GM23248 (cell line): ENCODE measurements at regions not wholly inside any gene's neighbourhood (a gene's known extent, or its start where the extent isn't known, plus 50 kb on each side); places are given as distances from the start of the nearest gene placed in this dataset.
"Not testable (repeated sequence)": the region's sequence is repeated elsewhere in the genome, so short reads cannot be mapped to it uniquely, and the experiment has no call there.

Experiments
- DNase-seq: peaks from one replicate; pipeline ENCODE4 v3.0.0-alpha.2; 2015
- H2AFZ ChIP-seq: fragments of 200-600 bp; sonication (generic); 2 replicates; pipeline ENCODE4 v1.6.1; 2016; ENCODE audit warnings: antibody characterized with exemption
- H3F3A ChIP-seq: fragments of 200-600 bp; sonication (generic); 2 replicates; pipeline ENCODE4 v1.6.1; 2016; ENCODE audit warnings: mild to moderate bottlenecking, antibody characterized with exemption, mixed run types; ENCODE audit not compliant: insufficient read depth
- H3K27ac ChIP-seq: fragments of 200-600 bp; sonication (generic); 2 replicates; pipeline ENCODE4 v1.5.1; 2016; ENCODE audit warnings: mild to moderate bottlenecking
- H3K27me3 ChIP-seq: fragments of 200-600 bp; sonication (generic); replicated peaks from 2 replicates; pipeline ENCODE4 v1.6.1; 2016; ENCODE audit warnings: mild to moderate bottlenecking; ENCODE audit not compliant: insufficient read depth
- H3K36me3 ChIP-seq: fragments of 200-600 bp; sonication (generic); 2 replicates; pipeline ENCODE4 v1.6.1; 2016; ENCODE audit warnings: low read depth, mild to moderate bottlenecking
- H3K4me1 ChIP-seq: fragments of 200-600 bp; sonication (generic); 2 replicates; pipeline ENCODE4 v1.6.1; 2016; ENCODE audit warnings: mild to moderate bottlenecking; ENCODE audit not compliant: insufficient read depth
- H3K4me2 ChIP-seq: fragments of 200-600 bp; sonication (generic); one replicate; pipeline ENCODE4 v1.6.1; 2016; ENCODE audit warnings: mild to moderate bottlenecking; ENCODE audit not compliant: unreplicated experiment
- H3K4me3 ChIP-seq: fragments of 200-600 bp; sonication (generic); 2 replicates; pipeline ENCODE4 v1.5.1; 2016; ENCODE audit warnings: mild to moderate bottlenecking
- H3K79me2 ChIP-seq: fragments of 200-600 bp; sonication (generic); 2 replicates; pipeline ENCODE4 v1.6.1; 2016; ENCODE audit warnings: mild to moderate bottlenecking; ENCODE audit not compliant: insufficient read depth
- H3K9ac ChIP-seq: fragments of 200-600 bp; sonication (generic); 2 replicates; pipeline ENCODE4 v1.6.1; 2016; ENCODE audit warnings: mild to moderate bottlenecking
- H3K9me2 ChIP-seq: fragments of 200-600 bp; sonication (generic); 2 replicates; pipeline ENCODE4 v1.6.1; 2016; ENCODE audit warnings: mixed run types, mild to moderate bottlenecking, moderate library complexity; ENCODE audit not compliant: insufficient read depth
- H3K9me3 ChIP-seq: fragments of 200-600 bp; sonication (generic); one replicate; pipeline ENCODE4 v1.6.1; 2017; ENCODE audit warnings: low read depth
- H4K20me1 ChIP-seq: fragments of 200-600 bp; sonication (generic); 2 replicates; pipeline ENCODE4 v1.6.0; 2016; ENCODE audit not compliant: insufficient read depth
- EZH2 ChIP-seq: fragments of 200-600 bp; sonication (generic); IDR thresholded peaks from 2 replicates; pipeline ENCODE4 v1.6.1; 2018; ENCODE audit warnings: antibody characterized with exemption, mild to moderate bottlenecking; ENCODE audit not compliant: insufficient read depth, poor library complexity, severe bottlenecking
- EZH2phosphoT487 ChIP-seq: fragments of 200-600 bp; sonication (generic); IDR thresholded peaks from 2 replicates; pipeline ENCODE4 v1.6.1; 2018; ENCODE audit warnings: antibody characterized with exemption, moderate library complexity, mild to moderate bottlenecking, low read depth; ENCODE audit not compliant: insufficient read depth
- WGBS, 2 experiments: methylation state at CpG; one replicate each; pipeline ENCODE4 v1.1.6; 2015 to 2017; ENCODE audit warnings: low lambda C conversion rate in 2 of 2, low coverage in 1 of 2; ENCODE audit errors: missing lambda C conversion rate in 2 of 2; 5-methylcytosine and 5-hydroxymethylcytosine counted together
- in situ Hi-C: fragments of 300-500 bp; cut with MboI; formaldehyde crosslinking; loops from 2 replicates; pipeline ENCODE4 v1.15.0; 2020

- WGBS, 2 experiments: 3 to 9% methylated on average over 3 of the region's 3 CpGs
- no peaks in the 10 kb centered on the region for H3K9me3 ChIP-seq
- H3K27me3 ChIP-seq: peaks cover 9% of the 10 kb centered on the region; the same call in 1 of the 2 replicates
- H3K36me3 ChIP-seq: no peaks in the 10 kb centered on the region
- H3K4me1 ChIP-seq: no peaks in the 10 kb centered on the region
- H3F3A ChIP-seq: no peaks in the 10 kb centered on the region
- no peak overlapping the region for H3K27ac ChIP-seq
- no peaks in the 10 kb centered on the region for H4K20me1 ChIP-seq
- H3K4me2 ChIP-seq: no peak overlapping the region
- no peak overlapping the region for H3K4me3 ChIP-seq
- no peak overlapping the region for H2AFZ ChIP-seq
- TF ChIP-seq EZH2 (no peak), EZH2phosphoT487 (no peak)
- in situ Hi-C loops: no loop called here
- DNase-seq: no peak
- no peaks in the 10 kb centered on the region for H3K79me2 ChIP-seq
- no peak overlapping the region for H3K9ac ChIP-seq
- no peaks in the 10 kb centered on the region for H3K9me2 ChIP-seq
Measured at GRCh38 chr13:100984085-100984705, 309.6 kb upstream of the TMTC4 start.

DNA sequence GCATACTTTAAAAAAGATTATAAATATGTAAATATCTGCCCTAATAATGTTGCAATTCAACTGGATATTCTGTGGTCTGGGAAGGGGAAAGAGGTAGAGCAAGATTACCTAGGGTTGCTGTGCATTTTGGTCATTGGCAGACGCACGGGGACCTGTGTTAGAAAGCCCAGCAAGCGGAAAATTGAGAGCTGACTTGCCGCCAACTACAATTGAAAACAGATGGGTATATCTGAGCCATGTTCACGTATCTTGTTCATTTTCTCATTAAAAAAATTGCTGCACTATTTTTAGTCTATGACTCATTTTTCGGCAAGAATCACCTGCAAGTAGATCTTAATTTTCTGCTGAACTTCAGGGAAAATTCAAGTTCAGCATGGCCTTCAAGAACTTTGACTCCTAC lies 308.5 kb upstream of the TMTC4 start:
- Histone ChIP-seq H2AFZ (no peak overlapping the region), H3K36me3 (no peaks in the 10 kb centered on the region), H3K27ac (no peak overlapping the region), H3K9me2 (no peaks in the 10 kb centered on the region), H3K79me2 (no peaks in the 10 kb centered on the region), H3K4me3 (no peak overlapping the region), H4K20me1 (no peaks in the 10 kb centered on the region), H3K9me3 (no peaks in the 10 kb centered on the region), H3K4me2 (no peak overlapping the region), H3K4me1 (no peaks in the 10 kb centered on the region), H3F3A (no peaks in the 10 kb centered on the region), H3K9ac (no peak overlapping the region), H3K27me3 (peaks cover 9% of the 10 kb centered on the region; the same call in 1 of the 2 replicates)
- in situ Hi-C loops: no loop called here
- TF ChIP-seq EZH2 (no peak), EZH2phosphoT487 (no peak)
- 1 to 4% methylated on average over 6 of the region's 6 CpGs for WGBS, 2 experiments
- no peak for DNase-seq

- H4K20me1 ChIP-seq: no peaks in the 10 kb centered on the region
- no peaks in the 10 kb centered on the region for H3K9me3 ChIP-seq
- H3K36me3 ChIP-seq: no peaks in the 10 kb centered on the region
- H3K9ac ChIP-seq: no peak overlapping the region
- H3F3A ChIP-seq: no peaks in the 10 kb centered on the region
- no peak for TF ChIP-seq EZH2
- no peak for TF ChIP-seq EZH2phosphoT487
- no peaks in the 10 kb centered on the region for H3K79me2 ChIP-seq
- no peak overlapping the region for H2AFZ ChIP-seq
- no peak overlapping the region for H3K27ac ChIP-seq
- no peaks in the 10 kb centered on the region for H3K9me2 ChIP-seq
- no peaks in the 10 kb centered on the region for H3K4me1 ChIP-seq
- peaks cover 9% of the 10 kb centered on the region; the same call in 1 of the 2 replicates for H3K27me3 ChIP-seq
- H3K4me3 ChIP-seq: no peak overlapping the region
- in situ Hi-C loops: no loop called here
- DNase-seq: peak; percentile 6
- no peak overlapping the region for H3K4me2 ChIP-seq
Measured at GRCh38 chr13:100980171-100980570, 305.6 kb upstream of the TMTC4 start.

DNA sequence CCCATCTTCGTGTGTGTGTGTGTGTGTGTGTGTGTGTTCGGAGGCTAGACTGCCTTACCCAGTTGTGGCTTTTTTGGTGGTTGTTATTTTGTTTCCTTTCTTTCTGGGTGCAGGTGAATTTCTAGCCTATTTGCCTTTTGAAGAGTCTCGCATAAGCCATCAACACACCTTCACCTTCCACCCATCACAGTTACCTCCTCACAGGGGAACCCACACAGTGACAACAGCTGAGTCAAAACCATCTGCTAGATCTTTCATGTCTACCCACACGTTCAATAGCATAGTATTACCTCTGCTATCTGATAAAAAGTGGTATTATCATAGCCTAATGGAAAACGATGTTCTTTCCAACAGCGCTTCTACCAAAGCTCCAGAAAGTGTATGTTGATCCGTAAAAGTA lies 303.2 kb upstream of the TMTC4 start:
- TF ChIP-seq EZH2phosphoT487 (no peak), EZH2 (no peak)

GRCh38 chr13:100976993-100977392 lies 302.4 kb upstream of the TMTC4 start:
- 0 out of 2 replicates have a peak, but pooled peaks cover under 1% of the 10 kb centered on the region for H3K27me3 ChIP-seq
- H4K20me1 ChIP-seq: no peaks in the 10 kb centered on the region
- no peak overlapping the region for H3K9ac ChIP-seq
- in situ Hi-C loops: no loop called here
- H3K9me3 ChIP-seq: no peaks in the 10 kb centered on the region
- no peaks in the 10 kb centered on the region for H3K79me2 ChIP-seq
- no peaks in the 10 kb centered on the region for H3K4me1 ChIP-seq
- no peak overlapping the region for H3K4me2 ChIP-seq
- H3K36me3 ChIP-seq: no peaks in the 10 kb centered on the region
- TF ChIP-seq EZH2phosphoT487 (no peak), EZH2 (no peak)
- no peak for DNase-seq
- no peak overlapping the region for H3K4me3 ChIP-seq
- WGBS, 2 experiments: 30 to 34% methylated on average over 2 of the region's 2 CpGs
- H3F3A ChIP-seq: no peaks in the 10 kb centered on the region
- no peaks in the 10 kb centered on the region for H3K9me2 ChIP-seq
- no peak overlapping the region for H2AFZ ChIP-seq
- no peak overlapping the region for H3K27ac ChIP-seq

More for the DNA sequence above, 303.2 kb upstream of the TMTC4 start:
- in situ Hi-C loops: no loop called here
- no peak overlapping the region for H2AFZ ChIP-seq
- no peaks in the 10 kb centered on the region for H3K4me1 ChIP-seq
- 48 to 51% methylated on average over 7 of the region's 7 CpGs for WGBS, 2 experiments
- no peaks in the 10 kb centered on the region for H3K9me2 ChIP-seq
- no peaks in the 10 kb centered on the region for H3F3A ChIP-seq
- H3K79me2 ChIP-seq: no peaks in the 10 kb centered on the region
- H3K27ac ChIP-seq: no peak overlapping the region
- H3K9ac ChIP-seq: no peak overlapping the region
- no peak overlapping the region for H3K4me3 ChIP-seq
- H4K20me1 ChIP-seq: no peaks in the 10 kb centered on the region
- no peaks in the 10 kb centered on the region for H3K9me3 ChIP-seq
- DNase-seq: no peak
- no peak overlapping the region for H3K4me2 ChIP-seq
- H3K27me3 ChIP-seq: peaks cover 5% of the 10 kb centered on the region; the same call in 1 of the 2 replicates
- H3K36me3 ChIP-seq: no peaks in the 10 kb centered on the region

GRCh38 chr13:100975666-100976065 lies 301.1 kb upstream of the TMTC4 start:
- H3F3A ChIP-seq, H3K9me2 ChIP-seq, H3K4me2 ChIP-seq, H3K4me1 ChIP-seq, H3K79me2 ChIP-seq, H3K27me3 ChIP-seq, H3K9ac ChIP-seq, DNase-seq, H3K27ac ChIP-seq, in situ Hi-C loops, H2AFZ ChIP-seq, H3K4me3 ChIP-seq, H3K9me3 ChIP-seq, H4K20me1 ChIP-seq, H3K36me3 ChIP-seq: not testable (repeated sequence)
- 71 to 79% methylated on average over 16 to 27 of the region's 31 CpGs for whole genome bisulfite sequencing, 2 experiments
